PC-3 (cell line): ENCODE measurements at regions not wholly inside any gene's neighbourhood (a gene's known extent, or its start where the extent isn't known, plus 50 kb on each side); places are given as distances from the start of the nearest gene placed in this dataset.

Source experiments
- ATAC-seq: fragments of 200-7000 bp; cut with Tn5 transposase; 2 replicates; pipeline ENCODE4 v1.9.1; 2020; ENCODE audit warnings: mild to moderate bottlenecking, moderate library complexity
- BruUV-seq: library from RNA; stranded (reverse); fragments of 400-500 nt; replicated peaks from 2 replicates; lab custom pipeline; 2021; lab: Mats Ljungman, UMichigan
- CTCF ChIA-PET: fragments of 300-600 bp; sonication (Branson Sonifier 250); formaldehyde crosslinking; loops from one replicate; lab custom pipeline; 2022; ENCODE audit warnings: antibody characterized with exemption; lab: Charles Lee
- POLR2A ChIA-PET: fragments of 300-600 bp; sonication (Branson Sonifier 250); formaldehyde crosslinking; loops from one replicate; lab custom pipeline; 2022; ENCODE audit warnings: antibody characterized with exemption; ENCODE audit not compliant: unreplicated experiment; lab: Charles Lee
- DNase-seq: peaks from one replicate; pipeline ENCODE4 v3.0.0-alpha.2; 2015
- H2AFZ ChIP-seq: fragments of 300-600 bp; sonication (generic); 2 replicates; pipeline ENCODE4 v1.6.0; 2016; ENCODE audit warnings: antibody characterized with exemption, low read length
- H3F3A ChIP-seq: fragments of 300-600 bp; sonication (generic); one replicate; pipeline ENCODE4 v1.6.0; 2017; ENCODE audit warnings: antibody characterized with exemption, low read length, control low read depth, mild to moderate bottlenecking; ENCODE audit not compliant: unreplicated experiment
- H3K27ac ChIP-seq: fragments of 300-600 bp; sonication (generic); 2 replicates; pipeline ENCODE4 v1.5.1; 2016; ENCODE audit warnings: mild to moderate bottlenecking, low read length
- H3K27me3 ChIP-seq: fragments of 300-600 bp; sonication (generic); 2 replicates; pipeline ENCODE4 v1.6.1; 2016; ENCODE audit warnings: low read length, mixed read lengths
- H3K36me3 ChIP-seq: fragments of 300-600 bp; sonication (generic); 2 replicates; pipeline ENCODE4 v1.6.1; 2016; ENCODE audit warnings: low read depth, mixed run types, low read length, mixed read lengths
- H3K4me1 ChIP-seq: fragments of 300-600 bp; sonication (generic); 2 replicates; pipeline ENCODE4 v1.5.1; 2016; ENCODE audit warnings: low read length; ENCODE audit not compliant: insufficient read depth
- H3K4me2 ChIP-seq: fragments of 300-600 bp; sonication (generic); 2 replicates; pipeline ENCODE4 v1.6.0; 2016; ENCODE audit warnings: low read length
- H3K4me3 ChIP-seq: fragments of 300-600 bp; sonication (generic); 2 replicates; pipeline ENCODE4 v1.5.1; 2016; ENCODE audit warnings: mild to moderate bottlenecking, low read length, mixed read lengths
- H3K79me2 ChIP-seq: fragments of 300-600 bp; sonication (generic); 2 replicates; pipeline ENCODE4 v1.6.1; 2017; ENCODE audit warnings: low read length, mixed read lengths
- H3K9ac ChIP-seq: fragments of 300-600 bp; sonication (generic); 2 replicates; pipeline ENCODE4 v1.6.0; 2016; ENCODE audit warnings: mild to moderate bottlenecking, low read length
- H3K9me2 ChIP-seq: fragments of 300-600 bp; sonication (generic); replicated peaks from 2 replicates; pipeline ENCODE4 v1.6.1; 2016; ENCODE audit warnings: mixed run types, low read length, mixed read lengths
- H3K9me3 ChIP-seq: fragments of 300-600 bp; sonication (generic); 2 replicates; pipeline ENCODE4 v1.6.1; 2016; ENCODE audit warnings: low read length, mixed read lengths
- H4K20me1 ChIP-seq: fragments of 300-600 bp; sonication (generic); 2 replicates; pipeline ENCODE4 v1.6.1; 2016; ENCODE audit warnings: low read length, mixed read lengths
- EZH2 ChIP-seq: fragments of 300-600 bp; sonication (generic); IDR thresholded peaks from one replicate; pipeline ENCODE4 v1.6.1; 2017; ENCODE audit warnings: antibody characterized with exemption, mild to moderate bottlenecking, low read length; ENCODE audit not compliant: unreplicated experiment
- EZH2phosphoT487 ChIP-seq: fragments of 300-600 bp; sonication (generic); IDR thresholded peaks from 2 replicates; pipeline ENCODE4 v1.6.1; 2018; ENCODE audit warnings: mild to moderate bottlenecking, antibody characterized with exemption, low read length, borderline replicate concordance
- intact Hi-C: fragments of 100-400 bp; cut with micrococcal nuclease; formaldehyde crosslinking; loops from 2 replicates; pipeline ENCODE4 v1.9.0; 2023
- TF ChIP-seq, protein P1 (sequence below): fragments of 300-600 bp; sonication (generic); conservative IDR thresholded peaks from 2 replicates; pipeline ENCODE4 v1.5.1; 2017; ENCODE audit warnings: antibody characterized with exemption, low read depth, mild to moderate bottlenecking, low read length

DNA sequence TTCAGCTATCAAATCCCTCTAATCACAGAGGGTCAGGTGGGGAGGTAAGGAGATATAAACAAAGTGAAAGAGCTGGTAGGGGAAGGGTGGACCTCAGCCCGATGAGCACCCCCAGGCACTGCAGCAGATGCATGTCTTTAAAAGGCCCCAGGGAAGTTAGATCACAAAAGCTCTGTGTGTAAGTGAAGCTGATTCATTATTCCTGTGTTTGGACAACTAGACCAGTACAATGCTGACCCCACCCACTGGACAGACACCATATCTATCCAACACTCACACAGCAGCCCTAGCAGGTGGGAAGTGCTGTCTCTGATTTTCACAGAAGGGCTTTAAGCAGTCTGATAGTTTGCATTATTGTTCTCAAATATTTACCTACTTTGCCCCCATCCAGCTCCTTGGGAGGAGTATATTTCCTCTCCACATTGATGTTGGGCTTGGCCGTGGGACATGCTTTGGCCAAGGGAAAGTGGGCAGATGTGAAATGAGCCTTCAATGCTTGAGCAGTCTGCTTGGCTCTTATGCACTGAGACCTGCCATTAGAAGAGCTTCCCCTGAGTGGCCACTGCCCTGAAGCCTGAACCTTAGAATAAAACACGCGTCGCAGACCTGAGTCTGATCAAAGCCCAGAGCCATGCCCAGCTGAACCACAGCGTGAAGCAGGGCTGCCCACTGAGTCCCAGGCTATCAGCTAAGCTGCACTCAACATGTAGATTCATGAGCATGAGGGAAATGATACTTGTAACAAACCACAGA, 111.4 kb downstream of the COPS8 start:
- Histone ChIP-seq H3K9me2 (no peaks in the 10 kb centered on the region), H3K27ac (peak overlapping the region; percentile 47), H3K9me3 (no peaks in the 10 kb centered on the region), H3K4me3 (no peak overlapping the region), H3K36me3 (no peaks in the 10 kb centered on the region), H3K4me1 (peaks cover 47% of the 10 kb centered on the region), H3K9ac (no peak overlapping the region), H3K4me2 (peak overlapping the region; percentile 50), H2AFZ (no peak overlapping the region), H3K79me2 (no peaks in the 10 kb centered on the region), H3F3A (no peaks in the 10 kb centered on the region), H3K27me3 (no peaks in the 10 kb centered on the region), H4K20me1 (no peaks in the 10 kb centered on the region)
- ATAC-seq (peak; percentile 90), DNase-seq (peak; percentile 87)
- BruUV-seq, result no TSS peak
- CTCF ChIA-PET, result interaction anchor here (0.6 kb wide), 2 partner anchors 30 to 949 kb away, joined by 3 to 4 read pairs; no protein-coding TSS in a partner anchor
- intact Hi-C loops, result no loop called here
- TF ChIP-seq, protein P1, sequence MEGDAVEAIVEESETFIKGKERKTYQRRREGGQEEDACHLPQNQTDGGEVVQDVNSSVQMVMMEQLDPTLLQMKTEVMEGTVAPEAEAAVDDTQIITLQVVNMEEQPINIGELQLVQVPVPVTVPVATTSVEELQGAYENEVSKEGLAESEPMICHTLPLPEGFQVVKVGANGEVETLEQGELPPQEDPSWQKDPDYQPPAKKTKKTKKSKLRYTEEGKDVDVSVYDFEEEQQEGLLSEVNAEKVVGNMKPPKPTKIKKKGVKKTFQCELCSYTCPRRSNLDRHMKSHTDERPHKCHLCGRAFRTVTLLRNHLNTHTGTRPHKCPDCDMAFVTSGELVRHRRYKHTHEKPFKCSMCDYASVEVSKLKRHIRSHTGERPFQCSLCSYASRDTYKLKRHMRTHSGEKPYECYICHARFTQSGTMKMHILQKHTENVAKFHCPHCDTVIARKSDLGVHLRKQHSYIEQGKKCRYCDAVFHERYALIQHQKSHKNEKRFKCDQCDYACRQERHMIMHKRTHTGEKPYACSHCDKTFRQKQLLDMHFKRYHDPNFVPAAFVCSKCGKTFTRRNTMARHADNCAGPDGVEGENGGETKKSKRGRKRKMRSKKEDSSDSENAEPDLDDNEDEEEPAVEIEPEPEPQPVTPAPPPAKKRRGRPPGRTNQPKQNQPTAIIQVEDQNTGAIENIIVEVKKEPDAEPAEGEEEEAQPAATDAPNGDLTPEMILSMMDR, result no peak
- TF ChIP-seq EZH2, result no peak
- no peak for TF ChIP-seq EZH2phosphoT487
- POLR2A ChIA-PET, result no interaction called here

DNA sequence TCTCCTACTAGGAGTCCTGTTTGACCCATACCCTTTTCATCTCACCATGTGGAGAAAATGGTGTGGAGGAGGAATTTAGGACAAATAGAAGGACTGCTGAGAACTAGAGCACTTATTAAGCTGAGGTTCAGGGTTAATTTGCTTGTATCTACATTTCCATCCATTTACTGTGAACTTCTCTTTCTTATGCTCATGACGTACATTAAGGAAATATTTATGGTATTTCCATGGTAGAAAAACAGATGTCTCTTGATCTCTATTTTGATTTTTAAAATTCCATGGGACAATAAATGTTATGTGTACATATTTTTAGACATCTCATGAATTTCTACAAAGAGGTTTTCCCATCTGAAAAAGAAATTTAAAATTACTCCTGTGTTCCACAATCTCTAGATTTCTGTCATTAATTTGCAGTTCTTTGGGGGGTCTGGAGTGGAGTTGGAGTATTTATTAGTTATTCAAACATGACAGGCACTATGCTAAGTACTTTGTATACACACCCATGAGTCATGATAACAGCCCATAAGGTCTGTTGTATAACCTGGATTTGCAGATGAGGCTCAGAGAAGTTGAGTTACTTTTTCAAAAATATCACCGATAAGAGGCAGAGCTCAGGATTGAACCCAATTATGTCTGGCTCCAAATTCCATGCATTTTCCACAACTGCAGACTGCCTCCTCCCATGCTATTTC, 112.6 kb downstream of the COPS8 start:
- H3K4me2 ChIP-seq, result 0 out of 2 replicates have a peak overlapping the region, but pooled peaks have one; percentile 7
- H2AFZ ChIP-seq, result no peak overlapping the region
- intact Hi-C loops, result loop anchor here (1.0 kb wide), 1 partner anchor 55 kb away; no protein-coding TSS in a partner anchor
- BruUV-seq, result no TSS peak
- no peak overlapping the region for H3K9ac ChIP-seq
- ATAC-seq, result 0 out of 2 replicates have a peak, but pooled peaks have one; percentile 14
- TF ChIP-seq, protein P1, result no peak
- no peak for TF ChIP-seq EZH2
- no peak for TF ChIP-seq EZH2phosphoT487
- H3K36me3 ChIP-seq, result no peaks in the 10 kb centered on the region
- peak; percentile 51 for DNase-seq
- no peaks in the 10 kb centered on the region for H3K9me3 ChIP-seq
- H3K4me3 ChIP-seq, result no peak overlapping the region
- ChIA-PET POLR2A (no interaction called here), CTCF (no interaction called here)
- H3F3A ChIP-seq, result no peaks in the 10 kb centered on the region
- H3K27me3 ChIP-seq, result no peaks in the 10 kb centered on the region
- peaks cover 59% of the 10 kb centered on the region for H3K4me1 ChIP-seq
- no peaks in the 10 kb centered on the region for H3K9me2 ChIP-seq
- H3K79me2 ChIP-seq, result no peaks in the 10 kb centered on the region
- H3K27ac ChIP-seq, result no peak overlapping the region
- H4K20me1 ChIP-seq, result no peaks in the 10 kb centered on the region

DNA sequence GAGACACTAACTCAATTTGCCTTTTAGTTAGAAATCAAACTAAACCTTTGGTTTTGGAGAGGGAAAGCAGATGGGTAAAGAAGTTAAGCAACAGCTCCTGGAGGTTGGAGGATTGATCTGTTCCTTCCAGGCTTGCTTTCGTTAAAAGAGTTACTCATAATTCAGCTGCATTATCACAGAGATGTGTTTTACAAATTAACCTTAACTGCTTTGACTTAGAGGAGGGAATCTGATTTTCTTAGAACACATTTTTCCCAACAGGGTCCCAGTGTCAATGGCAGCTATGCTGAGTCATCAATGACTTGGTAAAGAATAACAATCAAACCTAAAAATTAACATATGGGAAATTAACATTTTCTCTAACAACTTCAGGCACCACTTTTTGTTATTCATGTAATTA, 113.4 kb downstream of the COPS8 start:
- CTCF ChIA-PET, result no interaction called here
- H3K4me3 ChIP-seq, result no peak overlapping the region
- ATAC-seq (no peak), DNase-seq (no peak)
- POLR2A ChIA-PET, result interaction anchor here (0.6 kb wide), 1 partner anchor 35 kb away, joined by 3 read pairs; no protein-coding TSS in a partner anchor
- no peaks in the 10 kb centered on the region for H3K36me3 ChIP-seq
- no peak overlapping the region for H2AFZ ChIP-seq
- peak overlapping the region; percentile 7; the same call in 1 of the 2 replicates for H3K4me2 ChIP-seq
- H4K20me1 ChIP-seq, result no peaks in the 10 kb centered on the region
- BruUV-seq, result no TSS peak
- no peak overlapping the region for H3K9ac ChIP-seq
- TF ChIP-seq EZH2phosphoT487 (no peak), EZH2 (no peak)
- TF ChIP-seq, protein P1, result no peak
- no peaks in the 10 kb centered on the region for H3K79me2 ChIP-seq
- no peaks in the 10 kb centered on the region for H3F3A ChIP-seq
- no peaks in the 10 kb centered on the region for H3K27me3 ChIP-seq
- H3K9me3 ChIP-seq, result no peaks in the 10 kb centered on the region
- peaks cover 62% of the 10 kb centered on the region for H3K4me1 ChIP-seq
- intact Hi-C loops, result no loop called here
- H3K27ac ChIP-seq, result no peak overlapping the region
- H3K9me2 ChIP-seq, result no peaks in the 10 kb centered on the region
